ENCODE measurements at regions not wholly inside any gene's neighbourhood (a gene's known extent, or its start where the extent isn't known, plus 50 kb on each side); places are given as distances from the start of the nearest gene placed in this dataset.

- Histone ChIP-seq H3K4me1 (ENCODE audit: control insufficient read depth in 2 of 3, insufficient read depth in 2 of 3, low read depth in 1 of 3, low read length in 3 of 3) (peaks cover 0 to 4% (median 0%) of the 10 kb centered on the region in 3 donors), H3K27me3 (ENCODE audit: control insufficient read depth, insufficient read depth, low read length) (no peaks in the 10 kb centered on the region), H3K4me3 (ENCODE audit: low read length in 3 of 3) (no peak overlapping the region), H3K27ac (ENCODE audit: low read depth in 2 of 2, low read length in 2 of 2) (no peak overlapping the region), H3K36me3 (ENCODE audit: control insufficient read depth in 2 of 3, insufficient read depth in 3 of 3, low read length in 3 of 3) (no peaks in the 10 kb centered on the region), H3K9me3 (ENCODE audit: control insufficient read depth in 2 of 3, insufficient read depth in 1 of 3, low read length in 3 of 3) (no peaks in the 10 kb centered on the region), H3K9ac (ENCODE audit: low read length in 3 of 3) (no peak overlapping the region)
- DNase-seq (no peak), FAIRE-seq (no peak)
- intact Hi-C loops (cut with DNase I) = no loop called here
- no peak for TF ChIP-seq CTCF (IDR thresholded peaks at IDR 0.05; ENCODE audit: borderline replicate concordance, extremely low read depth, insufficient read depth)
These were observed 177.1 kb downstream of the IRS1 start for GRCh38 chr2:226622484-226622883.

- DNase-seq (no peak), FAIRE-seq (no peak)
- intact Hi-C loops (cut with DNase I) = no loop called here
- no peak for TF ChIP-seq CTCF (IDR thresholded peaks at IDR 0.05; ENCODE audit: borderline replicate concordance, extremely low read depth, insufficient read depth)
- H3K27me3 ChIP-seq (ENCODE audit: control insufficient read depth, insufficient read depth, low read length) = no peaks in the 10 kb centered on the region
- no peak overlapping the region for H3K4me3 ChIP-seq (ENCODE audit: low read length in 3 of 3)
- H3K36me3 ChIP-seq (ENCODE audit: control insufficient read depth in 2 of 3, insufficient read depth in 3 of 3, low read length in 3 of 3) = no peaks in the 10 kb centered on the region
- H3K9me3 ChIP-seq (ENCODE audit: control insufficient read depth in 2 of 3, insufficient read depth in 1 of 3, low read length in 3 of 3) = no peaks in the 10 kb centered on the region
- H3K27ac ChIP-seq (ENCODE audit: low read depth in 2 of 2, low read length in 2 of 2) = no peak overlapping the region
- H3K4me1 ChIP-seq (ENCODE audit: control insufficient read depth in 2 of 3, insufficient read depth in 2 of 3, low read depth in 1 of 3, low read length in 3 of 3) = peaks cover 0 to 4% (median 0%) of the 10 kb centered on the region in 3 donors
- no peak overlapping the region for H3K9ac ChIP-seq (ENCODE audit: low read length in 3 of 3)
These were observed 179.4 kb downstream of the IRS1 start for GRCh38 chr2:226620176-226620575.

- no peak for FAIRE-seq
- Histone ChIP-seq H3K27ac (ENCODE audit: low read depth in 2 of 2, low read length in 2 of 2) (no peak overlapping the region), H3K4me3 (ENCODE audit: low read length in 3 of 3) (no peak overlapping the region), H3K36me3 (ENCODE audit: control insufficient read depth in 2 of 3, insufficient read depth in 3 of 3, low read length in 3 of 3) (no peaks in the 10 kb centered on the region), H3K27me3 (ENCODE audit: control insufficient read depth, insufficient read depth, low read length) (no peaks in the 10 kb centered on the region), H3K9ac (ENCODE audit: low read length in 3 of 3) (no peak overlapping the region), H3K4me1 (ENCODE audit: control insufficient read depth in 2 of 3, insufficient read depth in 2 of 3, low read depth in 1 of 3, low read length in 3 of 3) (peaks cover 0 to 4% (median 0%) of the 10 kb centered on the region in 3 donors), H3K9me3 (ENCODE audit: control insufficient read depth in 2 of 3, insufficient read depth in 1 of 3, low read length in 3 of 3) (no peaks in the 10 kb centered on the region)
- intact Hi-C loops (cut with DNase I) = no loop called here
- no peak for TF ChIP-seq CTCF (IDR thresholded peaks at IDR 0.05; ENCODE audit: borderline replicate concordance, extremely low read depth, insufficient read depth)
- no peak for DNase-seq
These were observed 179.9 kb downstream of the IRS1 start for GRCh38 chr2:226619707-226620106.
